NCI-H2029 (cell line): ENCODE measurements at regions not wholly inside any gene's neighbourhood (a gene's known extent, or its start where the extent isn't known, plus 50 kb on each side); places are given as distances from the start of the nearest gene placed in this dataset.
"Not testable (repeated sequence)": the region's sequence is repeated elsewhere in the genome, so short reads cannot be mapped to it uniquely, and the experiment has no call there.

Experiments used
- DNase-seq: peaks from one replicate; lab custom pipeline; 2025; lab: John Stamatoyannopoulos, UW

GRCh38 chr11:134497586-134497985 is 85.5 kb upstream of the B3GAT1 start:
- peak; percentile 92 for DNase-seq

GRCh38 chr11:134496058-134496457 is 84.0 kb upstream of the B3GAT1 start:
- DNase-seq = not testable (repeated sequence)

GRCh38 chr11:134494395-134494794 is 82.4 kb upstream of the B3GAT1 start:
- DNase-seq = not testable (repeated sequence)

GRCh38 chr11:134492411-134492810 is 80.4 kb upstream of the B3GAT1 start:
- not testable (repeated sequence) for DNase-seq

- no peak for DNase-seq
These were observed 77.7 kb upstream of the B3GAT1 start for GRCh38 chr11:134489728-134490127.

GRCh38 chr11:134488913-134489312 is 76.9 kb upstream of the B3GAT1 start:
- no peak for DNase-seq

GRCh38 chr11:134488512-134488911 is 76.5 kb upstream of the B3GAT1 start:
- no peak for DNase-seq

GRCh38 chr11:134487696-134488095 is 75.7 kb upstream of the B3GAT1 start:
- no peak for DNase-seq

- no peak for DNase-seq
These were observed 74.7 kb upstream of the B3GAT1 start for GRCh38 chr11:134486704-134487103.

- no peak for DNase-seq
These were observed 74.1 kb upstream of the B3GAT1 start for GRCh38 chr11:134486106-134486505.

GRCh38 chr11:134485316-134485715 is 73.3 kb upstream of the B3GAT1 start:
- DNase-seq = no peak

- no peak for DNase-seq
These were observed 71.8 kb upstream of the B3GAT1 start for GRCh38 chr11:134483857-134484256.

- no peak for DNase-seq
These were observed 71.2 kb upstream of the B3GAT1 start for GRCh38 chr11:134483291-134483690.

GRCh38 chr11:134482865-134483264 is 70.8 kb upstream of the B3GAT1 start:
- no peak for DNase-seq

- no peak for DNase-seq
These were observed 70.0 kb upstream of the B3GAT1 start for GRCh38 chr11:134481933-134482527.

GRCh38 chr11:134481135-134481534 is 69.1 kb upstream of the B3GAT1 start:
- no peak for DNase-seq

GRCh38 chr11:134480136-134480712 is 68.2 kb upstream of the B3GAT1 start:
- DNase-seq = no peak

- no peak for DNase-seq
These were observed 67.4 kb upstream of the B3GAT1 start for GRCh38 chr11:134479206-134480135.

- DNase-seq = no peak
These were observed 66.6 kb upstream of the B3GAT1 start for GRCh38 chr11:134478611-134479010.

- no peak for DNase-seq
These were observed 66.1 kb upstream of the B3GAT1 start for GRCh38 chr11:134478176-134478575.

- no peak for DNase-seq
These were observed 65.4 kb upstream of the B3GAT1 start for GRCh38 chr11:134477486-134477885.

- DNase-seq = no peak
These were observed 64.5 kb upstream of the B3GAT1 start for GRCh38 chr11:134476435-134477021.

GRCh38 chr11:134475951-134476350 is 63.9 kb upstream of the B3GAT1 start:
- no peak for DNase-seq
